ENCODE measurements at regions not wholly inside any gene's neighbourhood (a gene's known extent, or its start where the extent isn't known, plus 50 kb on each side); places are given as distances from the start of the nearest gene placed in this dataset.

GRCh38 chr10:8908013-8908412 is 853.5 kb downstream of the GATA3 start:
- no peak for TF ChIP-seq CTCF (IDR thresholded peaks at IDR 0.05)
- no peak for TF ChIP-seq POLR2A (IDR thresholded peaks at IDR 0.05)
